Osteocyte (in vitro differentiated cells): ENCODE measurements at regions not wholly inside any gene's neighbourhood (a gene's known extent, or its start where the extent isn't known, plus 50 kb on each side); places are given as distances from the start of the nearest gene placed in this dataset.

Experiments used
- DNase-seq: peaks from one replicate; pipeline ENCODE4 v3.0.0; 2021; ENCODE audit warnings: mixed read lengths; ENCODE audit not compliant: unreplicated experiment; ENCODE audit errors: extremely low spot score
- H3K27ac Mint-ChIP-seq: one replicate; pipeline ENCODE4 v1.8.0; 2021; ENCODE audit warnings: mild to moderate bottlenecking, mixed read lengths; ENCODE audit not compliant: unreplicated experiment
- H3K27me3 Mint-ChIP-seq: one replicate; pipeline ENCODE4 v1.8.0; 2021; ENCODE audit warnings: mixed read lengths; ENCODE audit not compliant: unreplicated experiment
- H3K36me3 Mint-ChIP-seq: one replicate; pipeline ENCODE4 v1.8.0; 2021; ENCODE audit warnings: mixed read lengths; ENCODE audit not compliant: unreplicated experiment
- H3K4me1 Mint-ChIP-seq: one replicate; pipeline ENCODE4 v1.8.0; 2021; ENCODE audit warnings: mixed read lengths; ENCODE audit not compliant: unreplicated experiment
- H3K4me3 Mint-ChIP-seq: one replicate; pipeline ENCODE4 v1.8.0; 2021; ENCODE audit warnings: mild to moderate bottlenecking, moderate library complexity, mixed read lengths; ENCODE audit not compliant: unreplicated experiment
- H3K9me3 Mint-ChIP-seq: one replicate; pipeline ENCODE4 v1.8.0; 2021; ENCODE audit warnings: mixed read lengths; ENCODE audit not compliant: unreplicated experiment
- TF ChIP-seq, protein P1 (sequence below): fragments of 200-600 bp; sonication (generic); IDR thresholded peaks from 2 replicates; pipeline ENCODE4 v1.5.0; 2021; ENCODE audit warnings: antibody characterized with exemption, mild to moderate bottlenecking, moderate library complexity

DNA sequence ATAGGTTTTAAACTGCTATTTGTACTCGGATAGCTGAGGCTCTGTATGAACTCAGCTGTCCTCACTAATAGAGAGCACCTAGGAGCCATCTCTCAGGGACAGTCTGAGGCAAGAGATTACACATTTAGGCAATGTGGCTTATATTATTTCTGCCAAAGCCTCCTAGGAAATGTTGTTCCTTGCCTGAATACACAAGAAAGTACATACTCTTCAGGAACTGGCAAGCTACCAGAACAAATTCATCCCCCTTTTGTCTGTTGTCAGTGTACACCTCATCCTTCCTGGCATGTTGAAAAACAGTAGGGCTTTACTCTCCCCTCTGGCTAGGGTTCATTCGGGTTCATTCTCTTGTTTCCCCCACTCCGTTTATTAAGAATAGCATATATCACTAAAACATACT, 615.9 kb upstream of the FAT3 start:
- Mint-ChIP-seq H3K36me3 (no peaks in the 10 kb centered on the region), H3K4me3 (no peak overlapping the region), H3K9me3 (no peaks in the 10 kb centered on the region), H3K27ac (no peak overlapping the region), H3K4me1 (no peaks in the 10 kb centered on the region), H3K27me3 (no peaks in the 10 kb centered on the region)
- TF ChIP-seq, protein P1, sequence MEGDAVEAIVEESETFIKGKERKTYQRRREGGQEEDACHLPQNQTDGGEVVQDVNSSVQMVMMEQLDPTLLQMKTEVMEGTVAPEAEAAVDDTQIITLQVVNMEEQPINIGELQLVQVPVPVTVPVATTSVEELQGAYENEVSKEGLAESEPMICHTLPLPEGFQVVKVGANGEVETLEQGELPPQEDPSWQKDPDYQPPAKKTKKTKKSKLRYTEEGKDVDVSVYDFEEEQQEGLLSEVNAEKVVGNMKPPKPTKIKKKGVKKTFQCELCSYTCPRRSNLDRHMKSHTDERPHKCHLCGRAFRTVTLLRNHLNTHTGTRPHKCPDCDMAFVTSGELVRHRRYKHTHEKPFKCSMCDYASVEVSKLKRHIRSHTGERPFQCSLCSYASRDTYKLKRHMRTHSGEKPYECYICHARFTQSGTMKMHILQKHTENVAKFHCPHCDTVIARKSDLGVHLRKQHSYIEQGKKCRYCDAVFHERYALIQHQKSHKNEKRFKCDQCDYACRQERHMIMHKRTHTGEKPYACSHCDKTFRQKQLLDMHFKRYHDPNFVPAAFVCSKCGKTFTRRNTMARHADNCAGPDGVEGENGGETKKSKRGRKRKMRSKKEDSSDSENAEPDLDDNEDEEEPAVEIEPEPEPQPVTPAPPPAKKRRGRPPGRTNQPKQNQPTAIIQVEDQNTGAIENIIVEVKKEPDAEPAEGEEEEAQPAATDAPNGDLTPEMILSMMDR: no peak
- no peak for DNase-seq

DNA sequence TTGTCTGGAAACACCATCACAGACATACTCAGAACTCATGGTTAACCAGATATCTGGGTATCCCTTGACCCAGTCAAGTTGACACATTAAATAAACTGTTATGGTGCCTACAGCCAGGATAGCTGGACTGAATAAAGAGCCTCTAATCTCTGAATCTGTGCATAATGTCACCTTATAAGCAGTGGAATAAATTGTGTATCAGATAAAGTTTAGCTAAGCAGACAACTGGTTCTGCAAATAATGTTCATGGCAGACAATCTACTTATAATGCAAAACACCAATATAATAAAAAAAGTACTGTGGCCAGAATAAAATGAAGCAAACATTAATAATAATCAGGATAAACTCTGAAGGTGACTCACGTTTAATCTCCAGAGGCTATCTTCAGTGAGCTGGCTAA, 628.5 kb upstream of the FAT3 start:
- DNase-seq: no peak
- TF ChIP-seq, protein P1: no peak
- Mint-ChIP-seq H3K36me3 (no peaks in the 10 kb centered on the region), H3K4me3 (no peak overlapping the region), H3K4me1 (no peaks in the 10 kb centered on the region), H3K27ac (no peak overlapping the region), H3K9me3 (peaks cover 24% of the 10 kb centered on the region), H3K27me3 (no peaks in the 10 kb centered on the region)

GRCh38 chr11:91591021-91591420, 633.6 kb upstream of the FAT3 start:
- no peaks in the 10 kb centered on the region for H3K27me3 Mint-ChIP-seq
- H3K9me3 Mint-ChIP-seq: peaks cover 36% of the 10 kb centered on the region
- no peak for DNase-seq
- H3K4me1 Mint-ChIP-seq: no peaks in the 10 kb centered on the region
- H3K36me3 Mint-ChIP-seq: no peaks in the 10 kb centered on the region
- TF ChIP-seq, protein P1: no peak
- H3K27ac Mint-ChIP-seq: no peak overlapping the region
- H3K4me3 Mint-ChIP-seq: no peak overlapping the region

GRCh38 chr11:91587131-91587530, 637.5 kb upstream of the FAT3 start:
- Mint-ChIP-seq H3K4me3 (no peak overlapping the region), H3K4me1 (no peaks in the 10 kb centered on the region), H3K27ac (no peak overlapping the region), H3K36me3 (no peaks in the 10 kb centered on the region), H3K27me3 (no peaks in the 10 kb centered on the region), H3K9me3 (peaks cover 21% of the 10 kb centered on the region)
- no peak for DNase-seq
- TF ChIP-seq, protein P1: no peak

DNA sequence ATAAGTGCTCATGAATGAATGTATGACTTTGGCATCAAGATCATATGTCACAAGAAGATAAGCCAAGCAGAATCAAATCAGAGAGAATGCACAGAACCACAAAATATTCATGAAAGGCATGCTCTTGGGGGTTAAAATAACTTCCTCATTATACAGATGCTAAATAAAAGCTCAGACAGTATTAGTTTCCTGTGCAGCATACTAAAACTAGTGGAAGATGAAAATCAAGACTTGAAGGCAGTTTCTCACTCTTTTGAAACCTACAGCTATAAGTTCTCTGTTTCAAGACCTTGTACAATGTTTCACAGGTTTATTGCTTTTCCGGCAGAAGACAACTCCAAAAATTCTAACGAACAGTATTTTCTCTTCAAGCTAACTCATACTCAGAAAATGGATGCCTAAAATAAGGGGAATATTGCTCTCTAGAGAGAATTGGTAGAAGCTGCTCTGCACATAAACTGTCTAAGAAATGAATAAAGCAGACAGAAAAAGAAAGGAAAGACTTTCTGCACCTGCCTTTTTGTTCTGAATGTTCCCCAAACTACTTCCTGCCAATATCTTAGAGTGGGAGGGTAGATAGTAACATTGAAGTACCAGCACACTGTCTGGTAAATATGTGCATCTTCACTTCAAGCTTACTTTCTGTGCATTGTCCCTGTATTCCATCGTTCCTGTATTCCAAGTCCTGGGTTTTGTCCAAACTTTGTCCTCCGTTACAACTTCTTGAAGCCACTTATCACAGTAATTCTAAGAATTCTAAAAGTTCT, 639.4 kb upstream of the FAT3 start:
- H3K27ac Mint-ChIP-seq: no peak overlapping the region
- TF ChIP-seq, protein P1: no peak
- H3K36me3 Mint-ChIP-seq: no peaks in the 10 kb centered on the region
- no peak overlapping the region for H3K4me3 Mint-ChIP-seq
- no peaks in the 10 kb centered on the region for H3K4me1 Mint-ChIP-seq
- H3K27me3 Mint-ChIP-seq: no peaks in the 10 kb centered on the region
- DNase-seq: no peak
- peaks cover 22% of the 10 kb centered on the region for H3K9me3 Mint-ChIP-seq
